ENCODE measurements at regions not wholly inside any gene's neighbourhood (a gene's known extent, or its start where the extent isn't known, plus 50 kb on each side); places are given as distances from the start of the nearest gene placed in this dataset.

DNA sequence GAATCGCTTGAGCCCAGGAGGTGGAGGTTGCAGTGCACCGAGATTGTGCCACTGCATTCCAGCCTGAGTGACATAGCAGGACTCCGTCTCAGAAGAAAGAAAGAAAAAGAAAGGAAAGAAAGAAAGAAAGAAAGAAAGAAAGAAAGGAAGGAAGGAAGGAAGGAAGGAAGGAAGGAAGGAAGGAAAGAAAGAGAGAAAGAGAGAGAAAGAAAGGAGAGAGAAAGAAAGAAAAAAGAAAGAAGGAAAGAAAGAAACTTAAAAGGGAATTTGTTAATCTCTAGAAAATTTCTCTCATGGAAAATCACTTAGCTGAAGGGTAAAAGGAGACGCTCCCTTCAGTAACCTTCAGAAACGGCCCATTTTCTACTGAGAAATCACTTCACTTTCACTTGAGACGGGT, 279.5 kb upstream of the KLF6 start:
- H3K9me3 Mint-ChIP-seq = no peaks in the 10 kb centered on the region
- no peak overlapping the region for H3K27ac Mint-ChIP-seq
- ATAC-seq (replicated peaks) = no peak
- no peaks in the 10 kb centered on the region for H3K36me3 Mint-ChIP-seq
- no peaks in the 10 kb centered on the region for H3K27me3 Mint-ChIP-seq
- no peak overlapping the region for H3K4me3 Mint-ChIP-seq
- peaks cover 15 to 24% of the 10 kb centered on the region in 2 donors for H3K4me1 Mint-ChIP-seq
- DNase-seq = no peak

DNA sequence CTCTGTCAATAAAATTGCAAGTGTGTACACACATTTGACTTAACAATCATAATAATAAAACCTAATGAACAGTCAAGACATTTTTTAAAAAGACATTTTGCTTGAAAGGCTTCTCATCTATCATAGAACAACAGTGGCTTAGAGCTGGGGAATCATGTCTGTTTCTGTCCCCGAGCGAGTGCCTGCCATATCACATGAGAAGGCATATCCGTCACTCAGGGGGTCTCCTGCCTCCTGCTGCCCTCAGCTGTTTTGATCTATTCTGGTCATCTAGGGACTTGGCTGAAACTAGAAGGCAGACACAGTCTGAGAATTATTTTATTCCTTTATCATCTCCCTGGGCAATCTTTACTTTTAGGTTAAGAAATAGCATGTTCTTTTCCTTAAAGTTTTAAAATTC, 278.7 kb upstream of the KLF6 start:
- Mint-ChIP-seq H3K27me3 (no peaks in the 10 kb centered on the region), H3K4me3 (no peak overlapping the region), H3K36me3 (no peaks in the 10 kb centered on the region), H3K27ac (no peak overlapping the region), H3K9me3 (no peaks in the 10 kb centered on the region), H3K4me1 (peaks cover 15 to 25% of the 10 kb centered on the region in 2 donors)
- DNase-seq = no peak
- no peak for ATAC-seq (replicated peaks)

DNA sequence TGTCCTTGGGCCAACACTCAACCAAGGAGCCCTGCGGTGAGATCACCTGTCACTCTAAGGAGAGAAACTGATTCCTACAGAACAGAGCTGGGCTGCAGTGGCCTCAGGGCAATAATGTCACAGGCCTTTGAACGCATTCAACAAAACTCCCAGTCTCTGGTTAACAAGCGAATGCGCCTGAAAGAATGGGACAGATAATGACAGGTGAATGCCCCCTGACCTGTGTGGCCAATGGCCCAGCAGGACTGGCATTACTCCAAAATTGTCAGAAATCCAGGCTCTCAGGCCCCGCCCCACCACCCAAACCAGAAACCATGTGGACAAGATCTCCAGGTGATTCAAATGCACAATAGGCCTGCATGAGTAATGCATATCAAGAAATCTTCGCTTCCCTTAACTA, 277.7 kb upstream of the KLF6 start:
- H3K4me1 Mint-ChIP-seq = peaks cover 15 to 25% of the 10 kb centered on the region in 2 donors
- H3K36me3 Mint-ChIP-seq = no peaks in the 10 kb centered on the region
- no peak overlapping the region for H3K27ac Mint-ChIP-seq
- no peaks in the 10 kb centered on the region for H3K9me3 Mint-ChIP-seq
- no peak overlapping the region for H3K4me3 Mint-ChIP-seq
- ATAC-seq (replicated peaks) (no peak), DNase-seq (no peak)
- H3K27me3 Mint-ChIP-seq = no peaks in the 10 kb centered on the region

DNA sequence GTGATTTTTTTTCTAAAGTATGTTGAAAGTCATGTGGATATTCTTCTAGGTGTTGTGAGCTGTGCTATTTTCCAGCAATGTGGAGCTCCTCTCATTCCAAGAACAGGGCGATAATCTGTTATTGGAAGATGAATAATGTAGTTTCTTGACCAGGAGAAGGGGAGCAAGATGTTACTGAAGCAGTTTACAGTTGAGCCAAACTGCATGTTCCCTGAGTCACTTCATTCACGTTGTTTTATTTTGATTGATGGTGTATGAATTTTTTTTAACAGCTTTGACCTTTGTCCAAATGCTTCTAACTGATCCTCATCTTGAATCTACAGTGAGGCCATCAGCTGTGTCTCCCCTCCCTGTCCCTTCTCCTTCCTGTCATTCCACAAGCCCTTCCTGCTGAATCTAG, 277.1 kb upstream of the KLF6 start:
- H3K4me3 Mint-ChIP-seq = no peak overlapping the region
- no peak overlapping the region for H3K27ac Mint-ChIP-seq
- no peaks in the 10 kb centered on the region for H3K9me3 Mint-ChIP-seq
- H3K36me3 Mint-ChIP-seq = no peaks in the 10 kb centered on the region
- no peaks in the 10 kb centered on the region for H3K27me3 Mint-ChIP-seq
- ATAC-seq (replicated peaks) = no peak
- peaks cover 15 to 25% of the 10 kb centered on the region in 2 donors for H3K4me1 Mint-ChIP-seq
- no peak for DNase-seq

DNA sequence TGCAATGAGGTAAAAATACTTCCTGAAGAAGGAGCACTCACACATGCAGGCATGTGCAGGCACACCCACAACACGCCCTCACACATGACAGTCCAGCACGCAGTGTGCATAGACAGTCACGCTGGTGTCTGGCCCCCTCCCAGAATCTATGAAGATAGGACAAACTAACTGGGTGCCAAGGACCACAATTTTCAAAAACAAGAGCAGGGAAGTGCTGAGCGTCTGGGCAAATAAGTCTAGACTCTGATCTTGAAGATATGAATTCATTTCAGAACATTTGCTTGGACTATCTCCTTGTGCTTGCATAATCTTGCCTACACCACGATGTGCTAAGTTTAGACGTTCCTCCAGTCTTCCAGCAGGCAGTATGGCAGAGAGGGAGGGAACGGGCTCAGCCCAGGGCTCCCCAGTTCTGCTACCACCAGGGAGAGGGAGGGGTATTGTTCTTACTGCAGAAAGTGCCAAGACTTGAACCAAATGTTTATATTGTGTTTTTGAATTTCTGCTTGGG, 276.5 kb upstream of the KLF6 start:
- no peak for ATAC-seq (replicated peaks)
- no peaks in the 10 kb centered on the region for H3K9me3 Mint-ChIP-seq
- no peak for DNase-seq
- H3K36me3 Mint-ChIP-seq = no peaks in the 10 kb centered on the region
- no peak overlapping the region for H3K27ac Mint-ChIP-seq
- no peaks in the 10 kb centered on the region for H3K27me3 Mint-ChIP-seq
- peaks cover 12 to 25% of the 10 kb centered on the region in 2 donors for H3K4me1 Mint-ChIP-seq
- H3K4me3 Mint-ChIP-seq = no peak overlapping the region

DNA sequence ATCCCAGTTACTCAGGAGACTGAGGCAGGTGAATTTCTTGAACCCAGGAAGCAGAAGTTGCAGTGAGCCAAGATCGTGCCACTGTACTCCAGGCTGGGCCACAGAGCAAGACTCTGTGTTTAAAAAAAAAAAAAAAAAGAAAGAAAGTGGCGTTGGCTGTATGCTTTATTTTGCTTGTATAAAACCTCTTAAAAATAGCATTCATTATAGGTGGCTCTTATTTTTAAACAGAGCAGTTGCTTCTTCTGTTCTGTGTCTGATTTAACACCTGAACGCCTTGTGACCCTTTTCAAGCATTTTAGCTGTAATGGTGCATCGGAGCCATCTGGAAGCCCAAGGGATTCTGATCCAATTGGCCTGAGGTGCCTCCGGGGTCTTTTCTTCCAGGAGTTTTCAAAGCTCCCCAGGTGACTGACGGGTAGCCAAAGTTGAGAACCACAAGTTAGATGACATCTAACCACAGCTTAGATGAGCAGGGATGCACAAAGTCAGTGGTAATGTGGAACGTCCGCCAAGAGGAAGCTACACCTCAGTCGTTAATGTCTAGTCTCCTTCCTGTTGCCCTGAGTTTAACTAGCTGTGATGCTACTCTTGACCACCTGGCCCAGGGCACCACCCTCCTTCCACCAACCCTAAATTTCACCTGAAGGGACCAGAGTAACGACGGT, 274.6 kb upstream of the KLF6 start:
- Mint-ChIP-seq H3K4me1 (peaks cover 9 to 21% of the 10 kb centered on the region in 2 donors), H3K9me3 (no peaks in the 10 kb centered on the region), H3K36me3 (no peaks in the 10 kb centered on the region), H3K27ac (no peak overlapping the region), H3K27me3 (no peaks in the 10 kb centered on the region), H3K4me3 (no peak overlapping the region)
- DNase-seq (no peak), ATAC-seq (replicated peaks) (peak; percentile 74 to 82)

DNA sequence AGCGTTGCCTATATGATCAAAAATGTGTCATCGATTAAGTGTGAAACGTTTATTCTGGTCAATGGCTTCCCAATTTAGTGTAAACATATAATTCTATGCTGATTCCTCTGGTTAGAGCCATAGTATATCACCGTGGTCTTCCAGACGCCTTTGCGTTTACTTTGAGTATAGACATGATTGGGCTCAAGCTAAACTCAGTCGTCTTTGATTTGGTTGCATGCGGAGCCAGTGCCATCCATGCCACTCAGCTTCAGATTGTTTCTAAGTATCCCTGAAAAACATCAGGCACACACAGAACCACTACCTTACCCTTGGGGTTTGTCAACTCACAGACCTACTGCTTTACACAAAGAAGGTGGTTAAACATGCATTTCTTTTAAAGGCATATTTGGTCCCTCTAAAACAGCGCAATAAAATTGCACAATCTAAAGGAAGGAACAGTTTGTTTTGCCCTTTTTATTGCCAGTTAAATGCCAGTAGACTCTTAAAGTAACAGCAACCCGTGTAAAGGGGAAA, 273.6 kb upstream of the KLF6 start:
- H3K36me3 Mint-ChIP-seq = peaks cover 3 to 4% of the 10 kb centered on the region in 2 donors
- H3K4me1 Mint-ChIP-seq = peaks cover 17 to 31% of the 10 kb centered on the region in 2 donors
- no peak overlapping the region for H3K4me3 Mint-ChIP-seq
- no peaks in the 10 kb centered on the region for H3K27me3 Mint-ChIP-seq
- no peak for DNase-seq
- ATAC-seq (replicated peaks) = no peak
- H3K9me3 Mint-ChIP-seq = peaks cover 5 to 8% of the 10 kb centered on the region in 2 donors
- no peak overlapping the region for H3K27ac Mint-ChIP-seq

DNA sequence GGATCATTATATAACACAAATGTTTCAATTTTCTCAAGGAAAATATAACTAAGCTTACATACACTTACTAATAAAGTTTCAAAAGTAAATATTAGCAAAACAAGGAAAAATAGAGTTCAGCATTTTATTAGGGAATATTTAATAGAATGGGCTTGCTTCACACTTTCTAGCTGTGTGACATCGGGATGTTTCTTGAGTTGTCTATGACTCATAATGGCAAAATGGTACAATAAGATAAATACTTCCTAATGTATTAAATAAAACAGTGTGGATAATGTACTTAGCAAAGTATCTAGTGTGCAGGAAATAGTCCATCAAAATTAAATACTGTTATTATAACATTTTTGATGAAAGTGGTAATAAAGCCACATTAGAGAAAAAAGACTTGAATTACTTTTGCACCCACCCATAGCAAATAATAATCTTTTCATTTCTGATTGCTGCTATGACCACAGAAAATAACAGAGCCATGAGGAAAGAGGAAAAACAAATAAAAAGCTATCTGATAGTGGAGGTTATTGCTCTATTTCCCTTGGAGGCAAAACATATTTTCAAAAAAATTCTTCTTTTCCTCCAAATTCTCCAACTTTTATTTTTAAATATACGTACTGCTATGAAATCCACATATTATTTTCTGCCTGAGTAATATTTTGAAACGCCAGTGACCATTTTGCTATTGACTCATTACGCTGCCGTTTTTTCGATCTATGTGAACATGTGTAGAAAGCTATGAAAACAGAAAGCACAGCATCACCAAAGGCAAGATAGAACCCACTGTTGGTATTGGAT, 272.9 kb upstream of the KLF6 start:
- H3K9me3 Mint-ChIP-seq = peaks cover 5 to 8% of the 10 kb centered on the region in 2 donors
- DNase-seq (no peak), ATAC-seq (replicated peaks) (no peak)
- peaks cover 3 to 4% of the 10 kb centered on the region in 2 donors for H3K36me3 Mint-ChIP-seq
- no peak overlapping the region for H3K4me3 Mint-ChIP-seq
- H3K4me1 Mint-ChIP-seq = peaks cover 17 to 32% of the 10 kb centered on the region in 2 donors
- H3K27me3 Mint-ChIP-seq = no peaks in the 10 kb centered on the region
- H3K27ac Mint-ChIP-seq = no peak overlapping the region

DNA sequence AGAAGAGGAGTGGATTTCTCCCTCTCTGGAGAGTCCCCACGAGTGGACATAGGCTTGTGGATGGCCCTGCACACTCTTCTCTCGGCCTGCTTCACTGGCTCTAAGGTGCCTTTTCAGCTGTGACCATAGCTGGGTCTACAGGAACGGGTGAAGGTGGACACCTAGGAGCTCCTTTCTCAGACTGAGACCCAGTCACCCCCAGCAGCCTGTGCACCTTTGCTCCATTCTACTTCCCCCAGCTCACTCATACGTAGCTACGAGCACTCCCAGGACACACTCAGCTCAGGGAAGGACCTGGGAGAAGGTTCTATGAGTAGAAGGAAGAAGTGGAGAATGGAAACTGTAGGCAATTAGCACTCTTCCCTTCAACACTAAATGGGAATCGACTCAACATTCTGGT, 272.0 kb upstream of the KLF6 start:
- Mint-ChIP-seq H3K4me1 (peaks cover 18 to 34% of the 10 kb centered on the region in 2 donors), H3K27ac (no peak overlapping the region), H3K27me3 (no peaks in the 10 kb centered on the region), H3K36me3 (peaks cover 3 to 4% of the 10 kb centered on the region in 2 donors), H3K4me3 (no peak overlapping the region), H3K9me3 (peaks cover 5 to 8% of the 10 kb centered on the region in 2 donors)
- ATAC-seq (replicated peaks) (no peak), DNase-seq (no peak)

DNA sequence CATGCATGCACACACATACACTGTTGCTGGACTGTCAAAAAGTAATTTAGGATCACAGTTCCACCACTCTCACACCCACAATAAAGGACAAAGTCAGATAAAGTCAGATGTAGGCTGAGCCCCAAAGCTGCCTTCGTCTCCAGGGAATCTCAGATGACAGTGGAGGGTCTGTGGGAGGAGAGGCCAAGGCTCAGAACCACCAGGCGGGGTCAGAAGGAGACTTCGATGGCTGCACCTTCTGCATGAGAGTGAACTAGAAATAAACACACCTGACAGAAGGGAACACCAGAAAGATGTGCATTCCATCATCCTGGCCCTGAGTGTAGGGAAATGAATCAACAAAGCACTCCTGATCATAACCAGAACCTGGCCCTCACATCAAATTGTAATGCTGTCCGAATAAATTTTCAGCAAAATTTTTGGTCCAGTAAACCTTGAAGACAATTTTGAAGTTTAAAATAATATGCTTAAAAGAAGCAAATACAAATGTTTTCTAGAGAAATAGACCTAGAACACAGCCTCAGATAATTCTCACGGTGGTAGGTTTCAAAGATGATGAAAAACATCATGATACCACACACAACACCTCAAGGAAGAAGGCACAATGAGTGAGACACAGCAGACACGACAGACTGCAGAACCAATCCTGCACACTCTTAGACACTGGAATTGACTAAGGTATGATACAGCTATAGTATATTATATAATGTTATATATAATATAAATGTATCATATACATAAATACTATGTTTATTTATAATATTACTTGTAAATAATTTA, 269.8 kb upstream of the KLF6 start:
- no peak overlapping the region for H3K4me3 Mint-ChIP-seq
- ATAC-seq (replicated peaks) (no peak), DNase-seq (no peak)
- no peak overlapping the region for H3K27ac Mint-ChIP-seq
- H3K36me3 Mint-ChIP-seq = peaks cover 3 to 4% of the 10 kb centered on the region in 2 donors
- H3K9me3 Mint-ChIP-seq = peaks cover 5 to 8% of the 10 kb centered on the region in 2 donors
- no peaks in the 10 kb centered on the region for H3K27me3 Mint-ChIP-seq
- H3K4me1 Mint-ChIP-seq = peaks cover 18 to 28% of the 10 kb centered on the region in 2 donors

DNA sequence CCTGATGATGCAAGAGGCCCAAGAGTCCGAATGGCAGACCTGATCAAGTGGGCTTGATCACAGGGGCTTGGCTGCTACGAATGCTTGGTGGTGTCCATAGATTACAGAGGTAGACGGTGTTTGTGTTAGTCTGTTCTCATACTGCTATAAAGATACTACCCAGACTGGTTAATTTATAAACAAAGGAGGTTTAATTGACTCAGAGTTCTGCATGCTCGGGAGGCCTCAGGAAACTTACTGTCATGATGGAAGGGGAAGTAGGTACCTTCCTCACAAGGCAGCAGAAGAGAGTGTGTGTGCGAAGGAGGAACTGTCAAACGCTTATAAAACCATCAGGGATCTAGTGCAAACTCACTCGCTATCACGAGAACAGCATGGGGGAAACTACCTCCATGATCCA, 268.9 kb upstream of the KLF6 start:
- H3K4me3 Mint-ChIP-seq = no peak overlapping the region
- H3K27me3 Mint-ChIP-seq = no peaks in the 10 kb centered on the region
- H3K27ac Mint-ChIP-seq = peak overlapping the region; percentile 22
- H3K9me3 Mint-ChIP-seq = peaks cover 5 to 8% of the 10 kb centered on the region in 2 donors
- H3K4me1 Mint-ChIP-seq = peaks cover 15 to 24% of the 10 kb centered on the region in 2 donors
- DNase-seq (peak; percentile 18), ATAC-seq (replicated peaks) (peak; percentile 89 to 90)
- H3K36me3 Mint-ChIP-seq = peaks cover 3 to 4% of the 10 kb centered on the region in 2 donors

DNA sequence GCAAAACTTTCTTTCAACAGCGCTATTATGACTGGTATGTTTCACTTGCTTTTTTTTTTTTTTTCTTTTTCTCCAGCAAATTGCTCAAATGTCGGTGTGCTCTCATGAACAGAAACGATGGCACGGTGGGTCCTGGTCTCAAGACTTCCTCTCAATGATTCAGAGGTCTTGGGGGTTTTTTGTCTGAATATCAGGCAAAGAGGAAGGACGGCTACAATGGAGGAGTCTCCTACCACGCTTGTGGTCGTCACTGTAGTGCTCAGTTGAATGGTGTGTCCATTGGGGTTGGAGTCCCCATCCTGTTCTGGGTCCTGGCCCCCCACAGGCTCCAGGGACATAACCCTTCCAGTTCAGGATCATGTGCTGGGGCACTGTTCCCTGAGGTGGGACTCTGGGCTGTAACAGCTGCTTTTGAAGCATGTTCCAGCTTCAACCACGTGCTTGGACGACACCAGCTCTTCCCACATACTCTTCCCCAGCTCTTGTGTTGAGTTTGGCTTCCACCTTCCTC, 266.7 kb upstream of the KLF6 start:
- ATAC-seq (replicated peaks) (peak in 1 of 2 donors; percentile 34), DNase-seq (no peak)
- Mint-ChIP-seq H3K4me1 (peaks cover 15 to 24% of the 10 kb centered on the region in 2 donors), H3K4me3 (peak overlapping the region; percentile 74), H3K27ac (peak overlapping the region; percentile 84), H3K27me3 (no peaks in the 10 kb centered on the region), H3K36me3 (peaks cover 3 to 4% of the 10 kb centered on the region in 2 donors), H3K9me3 (peaks cover 5 to 8% of the 10 kb centered on the region in 2 donors)

DNA sequence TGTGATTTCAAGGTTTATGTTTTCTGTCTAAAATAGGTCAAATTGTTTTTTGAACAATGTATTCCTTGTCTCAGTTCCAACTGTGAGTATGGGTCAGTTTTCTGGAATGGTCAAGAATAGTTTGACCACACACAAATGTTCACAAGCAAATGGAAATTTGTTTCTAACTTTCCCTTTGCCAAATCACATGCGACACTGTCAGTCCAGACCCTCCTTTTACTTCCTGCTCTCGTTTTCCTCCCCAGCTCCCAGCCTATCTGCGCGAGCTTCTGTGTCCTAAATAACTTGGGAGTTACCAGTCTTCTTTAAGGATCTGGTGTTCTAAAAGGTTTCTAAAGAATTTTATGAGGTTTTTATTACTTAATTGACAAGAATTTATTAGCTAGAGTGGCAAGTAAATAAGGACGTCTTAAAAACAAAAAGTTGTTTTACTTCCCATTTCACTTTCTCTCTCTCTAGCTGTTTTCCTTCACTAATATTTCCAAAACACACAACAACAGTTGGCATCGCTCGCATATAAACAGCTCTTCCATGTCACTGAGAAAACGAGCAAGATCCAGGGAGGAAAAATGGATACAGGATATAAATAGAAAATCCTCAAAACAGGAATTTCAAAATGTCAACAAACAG, 266.1 kb upstream of the KLF6 start:
- ATAC-seq (replicated peaks) = no peak
- H3K27ac Mint-ChIP-seq = peak overlapping the region; percentile 84

More for the DNA sequence above, 266.1 kb upstream of the KLF6 start:
- no peaks in the 10 kb centered on the region for H3K27me3 Mint-ChIP-seq
- peaks cover 5 to 8% of the 10 kb centered on the region in 2 donors for H3K9me3 Mint-ChIP-seq
- peaks cover 15 to 28% of the 10 kb centered on the region in 2 donors for H3K4me1 Mint-ChIP-seq
- no peak for DNase-seq
- H3K4me3 Mint-ChIP-seq = peak overlapping the region; percentile 74
- H3K36me3 Mint-ChIP-seq = peaks cover 3 to 4% of the 10 kb centered on the region in 2 donors
